H1 (cell line): ENCODE measurements at regions not wholly inside any gene's neighbourhood (a gene's known extent, or its start where the extent isn't known, plus 50 kb on each side); places are given as distances from the start of the nearest gene placed in this dataset.

Experiments
- CTCF ChIA-PET: fragments of 300-600 bp; sonication (Branson Sonifier 250); formaldehyde crosslinking; loops from one replicate; lab custom pipeline; 2021; ENCODE audit not compliant: partially characterized antibody; lab: Charles Lee
- POLR2A ChIA-PET: fragments of 300-600 bp; sonication (Branson Sonifier 250); formaldehyde crosslinking; loops from one replicate; lab custom pipeline; 2021; ENCODE audit warnings: inconsistent platforms; ENCODE audit not compliant: partially characterized antibody; lab: Charles Lee
- DNase-seq, 2 experiments: peaks; one replicate each; pipeline versions ENCODE4 v3.0.0 to v3.0.0-alpha.2; 2010 to 2022; ENCODE audit warnings: low spot score in 2 of 2, low read depth in 1 of 2, mixed read lengths in 1 of 2
- FAIRE-seq: peaks from 2 replicates; lab custom pipeline; 2011; peaks lifted over from hg19 to GRCh38; lab: Jason Lieb, UNC
- H2AFZ ChIP-seq: 2 replicates; pipeline ENCODE4 v1.8.1; 2012; ENCODE audit warnings: low read length, inconsistent platforms
- H2AK5ac ChIP-seq: 2 replicates; pipeline ENCODE4 v1.6.1; 2013; ENCODE audit warnings: low read depth, low read length
- H2BK120ac ChIP-seq: replicated peaks from 2 replicates; pipeline ENCODE3; 2013; ENCODE audit warnings: low read depth, low read length, inconsistent platforms
- H2BK12ac ChIP-seq: 2 replicates; pipeline ENCODE4 v1.6.1; 2013; ENCODE audit warnings: low read depth, low read length
- H2BK15ac ChIP-seq: 2 replicates; pipeline ENCODE4 v1.6.1; 2013; ENCODE audit warnings: low read length
- H2BK20ac ChIP-seq: 2 replicates; pipeline ENCODE4 v1.6.1; 2013; ENCODE audit warnings: low read length
- H2BK5ac ChIP-seq: 2 replicates; pipeline ENCODE4 v1.6.1; 2013; ENCODE audit warnings: low read depth, low read length
- H3K14ac ChIP-seq: 2 replicates; pipeline ENCODE4 v1.6.1; 2013; ENCODE audit warnings: inconsistent platforms; ENCODE audit not compliant: insufficient read length
- H3K18ac ChIP-seq: 2 replicates; pipeline ENCODE4 v1.6.1; 2013; ENCODE audit warnings: low read length; ENCODE audit errors: extremely low read depth
- H3K23ac ChIP-seq: 2 replicates; pipeline ENCODE4 v1.6.1; 2013; ENCODE audit warnings: inconsistent platforms; ENCODE audit not compliant: insufficient read length
- H3K23me2 ChIP-seq: 2 replicates; pipeline ENCODE4 v1.6.1; 2013; ENCODE audit warnings: low read depth, low read length
- H3K27ac ChIP-seq: 2 replicates; pipeline ENCODE4 v1.6.1; 2011; ENCODE audit warnings: low read depth, low read length, inconsistent platforms
- H3K27me3 ChIP-seq, 4 experiments: replicated peaks in 1 of 4; 1 replicate in 1 of 4; 2 replicates in 3 of 4; pipeline versions ENCODE4 v1.6.1 to v1.8.1; 2011 to 2013; ENCODE audit warnings: low read length in 3 of 4, mild to moderate bottlenecking in 3 of 4, inconsistent platforms in 2 of 4, mixed read lengths in 2 of 4, moderate library complexity in 1 of 4; ENCODE audit not compliant: control insufficient read depth in 3 of 4, insufficient read depth in 3 of 4; ENCODE audit errors: extremely low read depth in 1 of 4
- H3K36me3 ChIP-seq, 4 experiments: 2 replicates each; pipeline versions ENCODE4 v1.6.1 to v1.8.1; 2011 to 2013; ENCODE audit warnings: mild to moderate bottlenecking in 4 of 4, low read length in 3 of 4, moderate library complexity in 2 of 4, control low read depth in 1 of 4, inconsistent platforms in 1 of 4; ENCODE audit not compliant: insufficient read depth in 4 of 4, control insufficient read depth in 2 of 4
- H3K4ac ChIP-seq: replicated peaks from 2 replicates; pipeline ENCODE3; 2013; ENCODE audit warnings: low read length, low read depth, mixed read lengths, inconsistent platforms; ENCODE audit not compliant: insufficient read length
- H3K4me1 ChIP-seq, 4 experiments: replicated peaks in 1 of 4; 1 replicate in 1 of 4; 2 replicates in 3 of 4; pipeline versions ENCODE4 v1.6.1 to v1.8.1; 2011 to 2013; ENCODE audit warnings: low read length in 3 of 4, inconsistent platforms in 2 of 4, mixed read lengths in 1 of 4; ENCODE audit not compliant: insufficient read depth in 4 of 4, control insufficient read depth in 3 of 4
- H3K4me2 ChIP-seq, 2 experiments: 2 replicates each; pipeline versions ENCODE4 v1.6.1 to v1.8.1; 2011 to 2013; ENCODE audit warnings: low read depth in 2 of 2, low read length in 2 of 2, control low read depth in 1 of 2, inconsistent platforms in 1 of 2, mild to moderate bottlenecking in 1 of 2; ENCODE audit not compliant: insufficient read depth in 1 of 2
- H3K4me3 ChIP-seq, 4 experiments: fragments of 200-600, 300-600 bp in 1 of 4; sonication (generic), shearing (Covaris generic), sonication (Bioruptor Twin) in 1 of 4; 2 replicates each; pipeline versions ENCODE4 v1.5.1 to v1.8.1; 2011 to 2016; ENCODE audit warnings: low read length in 4 of 4, low read depth in 3 of 4, control low read depth in 2 of 4, inconsistent platforms in 2 of 4, mild to moderate bottlenecking in 2 of 4, mixed read lengths in 1 of 4, moderate library complexity in 1 of 4; ENCODE audit not compliant: insufficient read depth in 2 of 4; ENCODE audit errors: extremely low read depth in 1 of 4
- H3K56ac ChIP-seq: replicated peaks from 2 replicates; pipeline ENCODE3; 2013; ENCODE audit warnings: low read depth, mild to moderate bottlenecking, mixed read lengths, low read length, inconsistent platforms; ENCODE audit not compliant: insufficient read length
- H3K79me1 ChIP-seq: 2 replicates; pipeline ENCODE4 v1.6.1; 2013; ENCODE audit warnings: low read depth, low read length, control low read depth
- H3K79me2 ChIP-seq, 2 experiments: 2 replicates each; pipeline versions ENCODE4 v1.6.1 to v1.8.1; 2012 to 2013; ENCODE audit warnings: low read length in 2 of 2, mild to moderate bottlenecking in 2 of 2, inconsistent platforms in 1 of 2; ENCODE audit not compliant: insufficient read depth in 2 of 2, control insufficient read depth in 1 of 2
- H3K9ac ChIP-seq, 4 experiments: replicated peaks in 1 of 4; 1 replicate in 1 of 4; 2 replicates in 3 of 4; pipeline versions ENCODE4 v1.6.1 to v1.8.1; 2011 to 2013; ENCODE audit warnings: low read depth in 3 of 4, low read length in 3 of 4, control low read depth in 2 of 4, mild to moderate bottlenecking in 2 of 4, moderate library complexity in 2 of 4, inconsistent platforms in 1 of 4; ENCODE audit errors: extremely low read depth in 1 of 4
- H3K9me3 ChIP-seq, 2 experiments: 2 replicates each; pipeline versions ENCODE4 v1.6.1 to v1.8.1; 2012 to 2013; ENCODE audit warnings: mild to moderate bottlenecking in 2 of 2, moderate library complexity in 2 of 2, control low read depth in 1 of 2, inconsistent platforms in 1 of 2, low read depth in 1 of 2, low read length in 1 of 2, mixed read lengths in 1 of 2; ENCODE audit not compliant: insufficient read depth in 2 of 2
- H4K20me1 ChIP-seq, 2 experiments: replicated peaks in 1 of 2; 2 replicates each; pipeline versions ENCODE3 to v1.8.1; 2011 to 2013; ENCODE audit warnings: inconsistent platforms in 2 of 2, low read length in 2 of 2, mild to moderate bottlenecking in 1 of 2; ENCODE audit not compliant: insufficient read depth in 2 of 2, control insufficient read depth in 1 of 2
- H4K5ac ChIP-seq: 2 replicates; pipeline ENCODE4 v1.6.1; 2013; ENCODE audit warnings: low read length, low read depth, mixed read lengths, inconsistent platforms; ENCODE audit not compliant: insufficient read length
- H4K8ac ChIP-seq: 2 replicates; pipeline ENCODE4 v1.8.0; 2013; ENCODE audit warnings: mild to moderate bottlenecking, moderate library complexity, low read length, inconsistent platforms; ENCODE audit not compliant: insufficient read depth; ENCODE audit errors: extremely low read depth
- H4K91ac ChIP-seq: replicated peaks from 2 replicates; pipeline ENCODE3; 2013; ENCODE audit warnings: low read length, mixed read lengths, inconsistent platforms; ENCODE audit not compliant: insufficient read length
- PHF8 ChIP-seq: fragments of 200-600 bp; sonication (generic); conservative IDR thresholded peaks from 2 replicates; pipeline ENCODE4 v1.7.1; 2012; ENCODE audit warnings: low read depth, mild to moderate bottlenecking, inconsistent platforms, low read length, moderate library complexity
- RAD21 ChIP-seq, 2 experiments: IDR thresholded peaks in 1 of 2; conservative IDR thresholded peaks in 1 of 2; 2 replicates each; pipeline ENCODE4 v1.6.1; 2011; ENCODE audit warnings: low read depth in 2 of 2, low read length in 2 of 2, improper control_type of control experiment in 1 of 2, inconsistent platforms in 1 of 2, mild to moderate bottlenecking in 1 of 2, moderate library complexity in 1 of 2
- SP4 ChIP-seq: IDR thresholded peaks from 2 replicates; pipeline ENCODE4 v1.6.1; 2012; ENCODE audit warnings: low read length, inconsistent platforms
- TAF7 ChIP-seq: optimal IDR thresholded peaks from 2 replicates; pipeline ENCODE3; 2011; ENCODE audit warnings: low read depth, mild to moderate bottlenecking, inconsistent platforms, low read length, moderate library complexity, borderline replicate concordance
- USF2 ChIP-seq: IDR thresholded peaks from 2 replicates; pipeline ENCODE4 v1.6.1; 2011; ENCODE audit warnings: low read length, improper control_type of control experiment
- WGBS, 2 experiments: shearing (Covaris generic) in 1 of 2; methylation state at CpG; one replicate each; pipeline versions ENCODE4 v1.1.6 to v1.1.7; 2013 to 2015; ENCODE audit warnings: low lambda C conversion rate in 2 of 2, mixed read lengths in 2 of 2, inconsistent platforms in 1 of 2, low coverage in 1 of 2, missing lambda C conversion rate in 1 of 2; ENCODE audit not compliant: insufficient replicate concordance in 2 of 2, insufficient coverage in 1 of 2, insufficient read length in 1 of 2; ENCODE audit errors: extremely low coverage in 1 of 2, missing lambda C conversion rate in 1 of 2; 5-methylcytosine and 5-hydroxymethylcytosine counted together

- POLR2A ChIA-PET, result interaction anchor here (0.5 to 1.4 kb wide), 2 partner anchors 13 to 411 kb away, joined by 4 to 5 read pairs; no protein-coding TSS in a partner anchor
Observed at GRCh38 chr15:53203454-53203853, 413.3 kb upstream of the ONECUT1 start.

More at GRCh38 chr15:53203454-53203853, 413.3 kb upstream of the ONECUT1 start:
- H2AFZ ChIP-seq, result peak overlapping the region; percentile 86
- peaks cover 3 to 4% of the 10 kb centered on the region in 2 experiments; a peak in 1 of 4 replicates for H3K9me3 ChIP-seq
- H2BK15ac ChIP-seq, result no peak overlapping the region
- 0 out of 2 replicates have a peak overlapping the region, but pooled peaks have one; percentile 49 for H2BK20ac ChIP-seq
- H3K23me2 ChIP-seq, result no peaks in the 10 kb centered on the region
- H3K18ac ChIP-seq, result no peak overlapping the region
- H3K56ac ChIP-seq, result no peak overlapping the region
- TF ChIP-seq PHF8, result no peak
- TF ChIP-seq USF2, result no peak
- no peak for TF ChIP-seq SP4
- no peak for TF ChIP-seq TAF7
- TF ChIP-seq RAD21 (IDR thresholded peaks at IDR 0.05 in 1 of 2, conservative IDR thresholded peaks at IDR 0.05 in 1 of 2; ENCODE audit: low read depth in 2 of 2, low read length in 2 of 2), result no peak
- no peak overlapping the region for H3K14ac ChIP-seq
- H3K27me3 ChIP-seq, result no peaks in the 10 kb centered on the region
- no peak overlapping the region for H2AK5ac ChIP-seq
- CTCF ChIA-PET, result interaction anchor here (0.6 to 1.2 kb wide), 3 partner anchors 23 to 544 kb away, joined by 3 read pairs; no protein-coding TSS in a partner anchor
- no peak overlapping the region for H4K91ac ChIP-seq
- H3K9ac ChIP-seq, result no peak overlapping the region
- no peak overlapping the region for H3K4ac ChIP-seq
- H2BK5ac ChIP-seq, result no peak overlapping the region
- FAIRE-seq (no peak), DNase-seq (no peak)
- WGBS, 2 experiments, result 87% methylated on average over 4 of the region's 4 CpGs; no CpG with 5 or more reads in 1 of the 2 experiments
- no peak overlapping the region for H3K4me3 ChIP-seq
- no peak overlapping the region for H3K23ac ChIP-seq
- no peak overlapping the region for H4K8ac ChIP-seq
- H4K5ac ChIP-seq, result no peak overlapping the region
- peaks cover 0 to 5% (median 1%) of the 10 kb centered on the region in 4 experiments; a peak in 2 of 7 replicates for H3K4me1 ChIP-seq
- H3K79me2 ChIP-seq, result no peaks in the 10 kb centered on the region
- no peak overlapping the region for H2BK12ac ChIP-seq
- H3K36me3 ChIP-seq, result no peaks in the 10 kb centered on the region
- no peak overlapping the region for H3K27ac ChIP-seq
- no peaks in the 10 kb centered on the region for H4K20me1 ChIP-seq
- no peak overlapping the region for H3K4me2 ChIP-seq
- no peaks in the 10 kb centered on the region for H3K79me1 ChIP-seq
- H2BK120ac ChIP-seq, result no peak overlapping the region
